ENCODE measurements at regions not wholly inside any gene's neighbourhood (a gene's known extent, or its start where the extent isn't known, plus 50 kb on each side); places are given as distances from the start of the nearest gene placed in this dataset.

GRCh38 chr11:19394525-19395016 is 153.8 kb upstream of the E2F8 start:
- peak; percentile 6 for DNase-seq

- DNase-seq = no peak
Observed at GRCh38 chr11:19393941-19394340, 153.2 kb upstream of the E2F8 start.

- DNase-seq = no peak
Observed at GRCh38 chr11:19392847-19393518, 152.2 kb upstream of the E2F8 start.

GRCh38 chr11:19392321-19392720 is 151.6 kb upstream of the E2F8 start:
- DNase-seq = no peak

- no peak for DNase-seq
Observed at GRCh38 chr11:19391652-19392051, 150.9 kb upstream of the E2F8 start.

GRCh38 chr11:19391026-19391425 is 150.3 kb upstream of the E2F8 start:
- DNase-seq = no peak

GRCh38 chr11:19389787-19390303 is 149.1 kb upstream of the E2F8 start:
- no peak for DNase-seq

GRCh38 chr11:19382131-19382611 is 141.4 kb upstream of the E2F8 start:
- DNase-seq = no peak

GRCh38 chr11:19380375-19380774 is 139.6 kb upstream of the E2F8 start:
- DNase-seq = no peak

GRCh38 chr11:19379465-19379864 is 138.7 kb upstream of the E2F8 start:
- DNase-seq = no peak

GRCh38 chr11:19378814-19379213 is 138.1 kb upstream of the E2F8 start:
- DNase-seq = no peak

- no peak for DNase-seq
Observed at GRCh38 chr11:19377881-19378280, 137.1 kb upstream of the E2F8 start.

- DNase-seq = no peak
Observed at GRCh38 chr11:19375440-19375839, 134.7 kb upstream of the E2F8 start.

GRCh38 chr11:19374151-19374569 is 133.4 kb upstream of the E2F8 start:
- DNase-seq = no peak

GRCh38 chr11:19372381-19372780 is 131.6 kb upstream of the E2F8 start:
- no peak for DNase-seq

GRCh38 chr11:19370100-19370861 is 129.5 kb upstream of the E2F8 start:
- DNase-seq = no peak

- no peak for DNase-seq
Observed at GRCh38 chr11:19368726-19369375, 128.1 kb upstream of the E2F8 start.

- no peak for DNase-seq
Observed at GRCh38 chr11:19366992-19367709, 126.4 kb upstream of the E2F8 start.

GRCh38 chr11:19365743-19366410 is 125.1 kb upstream of the E2F8 start:
- DNase-seq = no peak

- no peak for DNase-seq
Observed at GRCh38 chr11:19359221-19360000, 118.7 kb upstream of the E2F8 start.

GRCh38 chr11:19357943-19358342 is 117.2 kb upstream of the E2F8 start:
- DNase-seq = no peak

All from hematopoietic multipotent progenitor cell treated with erythropoietin and hydrocortisone succinate and interleukin-3 and kit ligand, for 4 days (in vitro differentiated cells).